ENCODE measurements at regions not wholly inside any gene's neighbourhood (a gene's known extent, or its start where the extent isn't known, plus 50 kb on each side); places are given as distances from the start of the nearest gene placed in this dataset.
"Not testable (repeated sequence)": the region's sequence is repeated elsewhere in the genome, so short reads cannot be mapped to it uniquely, and the experiment has no call there.

GRCh38 chr6:137305691-137306090 lies 86.5 kb upstream of the IFNGR1 start:
- WGBS (ENCODE audit: extremely low coverage, insufficient coverage, low lambda C conversion rate): no CpG with 5 or more reads among the region's 2 CpGs
- DNase-seq: no peak

DNA sequence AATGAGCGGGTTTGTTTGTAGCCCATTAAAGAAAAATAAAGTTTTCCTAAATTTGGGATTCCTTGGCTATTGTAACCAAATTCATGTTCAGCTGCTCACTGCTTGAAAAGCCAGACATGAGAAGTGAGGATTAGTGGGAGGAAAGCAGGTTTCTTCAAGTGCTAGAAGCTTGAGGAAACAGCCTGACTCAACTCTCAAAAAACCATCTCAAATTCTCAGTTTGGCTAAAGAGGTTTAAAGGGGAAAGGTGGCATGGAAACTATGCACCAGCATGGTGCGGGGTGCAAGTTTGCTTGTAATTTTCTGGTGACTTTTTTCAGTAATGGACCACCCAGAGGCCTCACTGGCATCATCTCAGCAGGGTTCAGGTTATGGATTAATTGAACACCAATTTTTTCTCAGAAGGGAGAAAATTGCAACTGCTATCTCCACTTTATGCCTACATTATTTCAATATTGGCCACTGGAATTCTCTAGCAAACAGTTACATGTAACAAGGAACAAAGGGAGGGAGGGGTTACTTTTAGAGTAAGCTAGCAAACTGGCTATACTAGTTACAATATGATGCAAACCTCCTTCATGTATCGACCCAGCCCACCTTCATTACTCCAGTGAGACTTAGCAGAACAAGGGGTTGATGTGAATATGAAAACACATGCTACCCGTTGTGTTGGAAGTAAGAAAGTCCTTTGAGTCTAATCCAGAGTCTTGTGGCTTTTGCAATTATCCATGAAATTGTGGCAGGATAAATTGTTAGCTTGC lies 85.0 kb upstream of the IFNGR1 start:
- Histone ChIP-seq H3K4me2 (ENCODE audit: low read length) (no peak overlapping the region), H3K4ac (ENCODE audit: low read depth, low read length) (no peak overlapping the region), H3K79me1 (ENCODE audit: low read length) (no peaks in the 10 kb centered on the region), H2BK15ac (replicated peaks; ENCODE audit: low read depth) (no peak overlapping the region), H3K4me3 (ENCODE audit: low read length) (no peak overlapping the region), H3K79me2 (ENCODE audit: control insufficient read depth, insufficient read depth, low read length) (no peaks in the 10 kb centered on the region), H3K9ac (ENCODE audit: low read length) (no peak overlapping the region), H2AK5ac (ENCODE audit: low read length) (no peak overlapping the region), H3K27me3 (ENCODE audit: insufficient read depth, low read length, poor library complexity) (no peaks in the 10 kb centered on the region), H3K27ac (ENCODE audit: low read depth, low read length) (no peak overlapping the region), H2BK120ac (ENCODE audit: low read depth, low read length) (no peak overlapping the region), H3K56ac (ENCODE audit: low read length) (no peak overlapping the region), H4K8ac (ENCODE audit: low read depth, low read length) (no peak overlapping the region), H3K36me3 (ENCODE audit: control insufficient read depth, insufficient read depth, low read length) (no peaks in the 10 kb centered on the region), H4K5ac (ENCODE audit: low read length) (no peak overlapping the region), H3K23ac (ENCODE audit: low read length) (no peak overlapping the region), H2BK5ac (ENCODE audit: low read length) (no peak overlapping the region), H3K18ac (ENCODE audit: low read length) (no peak overlapping the region), H3K4me1 (ENCODE audit: control insufficient read depth, low read depth, low read length) (no peaks in the 10 kb centered on the region)
- no peak for DNase-seq
- WGBS (ENCODE audit: extremely low coverage, insufficient coverage, low lambda C conversion rate): no CpG with 5 or more reads among the region's 4 CpGs

More at GRCh38 chr6:137305691-137306090, 86.5 kb upstream of the IFNGR1 start:
- H3K27me3 ChIP-seq (ENCODE audit: insufficient read depth, low read length, poor library complexity): no peaks in the 10 kb centered on the region
- H3K56ac ChIP-seq (ENCODE audit: low read length): no peak overlapping the region
- no peak overlapping the region for H2AK5ac ChIP-seq (ENCODE audit: low read length)
- no peak overlapping the region for H3K9ac ChIP-seq (ENCODE audit: low read length)
- H3K4ac ChIP-seq (ENCODE audit: low read depth, low read length): no peak overlapping the region
- no peak overlapping the region for H2BK5ac ChIP-seq (ENCODE audit: low read length)
- no peak overlapping the region for H4K5ac ChIP-seq (ENCODE audit: low read length)
- H3K4me2 ChIP-seq (ENCODE audit: low read length): no peak overlapping the region
- H4K8ac ChIP-seq (ENCODE audit: low read depth, low read length): no peak overlapping the region
- no peaks in the 10 kb centered on the region for H3K4me1 ChIP-seq (ENCODE audit: control insufficient read depth, low read depth, low read length)
- no peak overlapping the region for H3K18ac ChIP-seq (ENCODE audit: low read length)
- H2BK120ac ChIP-seq (ENCODE audit: low read depth, low read length): no peak overlapping the region
- no peak overlapping the region for H3K27ac ChIP-seq (ENCODE audit: low read depth, low read length)
- H3K4me3 ChIP-seq (ENCODE audit: low read length): no peak overlapping the region
- H3K79me2 ChIP-seq (ENCODE audit: control insufficient read depth, insufficient read depth, low read length): no peaks in the 10 kb centered on the region
- H3K36me3 ChIP-seq (ENCODE audit: control insufficient read depth, insufficient read depth, low read length): no peaks in the 10 kb centered on the region
- H3K23ac ChIP-seq (ENCODE audit: low read length): no peak overlapping the region
- H2BK15ac ChIP-seq (replicated peaks; ENCODE audit: low read depth): no peak overlapping the region
- no peaks in the 10 kb centered on the region for H3K79me1 ChIP-seq (ENCODE audit: low read length)

DNA sequence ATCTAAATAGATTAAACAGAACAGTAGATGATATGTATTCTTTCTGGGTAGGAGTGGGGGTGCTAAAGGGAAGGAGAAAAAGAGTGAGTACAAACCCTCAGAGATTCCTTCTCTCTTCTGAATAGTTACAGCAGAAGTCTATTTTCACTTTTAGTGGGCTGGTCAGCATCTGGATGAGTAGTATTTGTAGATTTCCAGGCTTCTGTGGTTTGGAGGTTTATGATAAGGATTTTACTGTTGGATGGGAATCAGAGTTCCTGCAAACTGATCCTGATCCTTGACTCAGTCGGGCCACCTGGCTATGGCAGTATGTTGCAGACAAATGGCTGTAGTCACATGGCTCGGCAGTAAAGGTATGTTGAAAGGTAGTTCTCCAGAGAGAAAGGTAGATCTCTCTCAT lies 84.3 kb upstream of the IFNGR1 start:
- Histone ChIP-seq H3K23ac (ENCODE audit: low read length) (no peak overlapping the region), H3K27ac (ENCODE audit: low read depth, low read length) (no peak overlapping the region), H3K79me2 (ENCODE audit: control insufficient read depth, insufficient read depth, low read length) (no peaks in the 10 kb centered on the region), H3K18ac (ENCODE audit: low read length) (no peak overlapping the region), H3K9ac (ENCODE audit: low read length) (no peak overlapping the region), H2BK15ac (replicated peaks; ENCODE audit: low read depth) (no peak overlapping the region), H3K4ac (ENCODE audit: low read depth, low read length) (no peak overlapping the region), H3K4me2 (ENCODE audit: low read length) (no peak overlapping the region), H4K8ac (ENCODE audit: low read depth, low read length) (no peak overlapping the region), H3K36me3 (ENCODE audit: control insufficient read depth, insufficient read depth, low read length) (no peaks in the 10 kb centered on the region), H4K5ac (ENCODE audit: low read length) (no peak overlapping the region), H3K56ac (ENCODE audit: low read length) (no peak overlapping the region), H2BK5ac (ENCODE audit: low read length) (no peak overlapping the region), H3K4me3 (ENCODE audit: low read length) (no peak overlapping the region), H3K4me1 (ENCODE audit: control insufficient read depth, low read depth, low read length) (no peaks in the 10 kb centered on the region), H3K79me1 (ENCODE audit: low read length) (no peaks in the 10 kb centered on the region), H2BK120ac (ENCODE audit: low read depth, low read length) (no peak overlapping the region), H3K27me3 (ENCODE audit: insufficient read depth, low read length, poor library complexity) (no peaks in the 10 kb centered on the region), H2AK5ac (ENCODE audit: low read length) (no peak overlapping the region)
- WGBS (ENCODE audit: extremely low coverage, insufficient coverage, low lambda C conversion rate): no CpG with 5 or more reads among the region's 2 CpGs
- no peak for DNase-seq

- Histone ChIP-seq H3K79me2 (ENCODE audit: control insufficient read depth, insufficient read depth, low read length) (no peaks in the 10 kb centered on the region), H3K9ac (ENCODE audit: low read length) (no peak overlapping the region), H3K18ac (ENCODE audit: low read length) (no peak overlapping the region), H2AK5ac (ENCODE audit: low read length) (no peak overlapping the region), H4K5ac (ENCODE audit: low read length) (no peak overlapping the region), H3K27ac (ENCODE audit: low read depth, low read length) (no peak overlapping the region), H3K79me1 (ENCODE audit: low read length) (no peaks in the 10 kb centered on the region), H3K36me3 (ENCODE audit: control insufficient read depth, insufficient read depth, low read length) (no peaks in the 10 kb centered on the region), H3K4ac (ENCODE audit: low read depth, low read length) (no peak overlapping the region), H4K8ac (ENCODE audit: low read depth, low read length) (no peak overlapping the region), H3K56ac (ENCODE audit: low read length) (no peak overlapping the region), H3K23ac (ENCODE audit: low read length) (no peak overlapping the region), H3K27me3 (ENCODE audit: insufficient read depth, low read length, poor library complexity) (no peaks in the 10 kb centered on the region), H3K4me2 (ENCODE audit: low read length) (no peak overlapping the region), H2BK5ac (ENCODE audit: low read length) (no peak overlapping the region), H2BK120ac (ENCODE audit: low read depth, low read length) (no peak overlapping the region), H3K4me1 (ENCODE audit: control insufficient read depth, low read depth, low read length) (peaks cover 2% of the 10 kb centered on the region), H3K4me3 (ENCODE audit: low read length) (no peak overlapping the region), H2BK15ac (replicated peaks; ENCODE audit: low read depth) (no peak overlapping the region)
- WGBS (ENCODE audit: extremely low coverage, insufficient coverage, low lambda C conversion rate): no CpG with 5 or more reads among the region's 3 CpGs
- no peak for DNase-seq
Measured at GRCh38 chr6:137299681-137300080, 80.5 kb upstream of the IFNGR1 start.

- Histone ChIP-seq H3K18ac (ENCODE audit: low read length) (no peak overlapping the region), H2AK5ac (ENCODE audit: low read length) (no peak overlapping the region), H4K5ac (ENCODE audit: low read length) (no peak overlapping the region), H2BK5ac (ENCODE audit: low read length) (no peak overlapping the region), H2BK15ac (replicated peaks; ENCODE audit: low read depth) (no peak overlapping the region), H3K4me2 (ENCODE audit: low read length) (no peak overlapping the region), H4K8ac (ENCODE audit: low read depth, low read length) (no peak overlapping the region), H2BK120ac (ENCODE audit: low read depth, low read length) (no peak overlapping the region), H3K9ac (ENCODE audit: low read length) (no peak overlapping the region), H3K27ac (ENCODE audit: low read depth, low read length) (no peak overlapping the region), H3K79me2 (ENCODE audit: control insufficient read depth, insufficient read depth, low read length) (no peaks in the 10 kb centered on the region), H3K79me1 (ENCODE audit: low read length) (no peaks in the 10 kb centered on the region), H3K23ac (ENCODE audit: low read length) (no peak overlapping the region), H3K4me3 (ENCODE audit: low read length) (no peak overlapping the region), H3K36me3 (ENCODE audit: control insufficient read depth, insufficient read depth, low read length) (no peaks in the 10 kb centered on the region), H3K56ac (ENCODE audit: low read length) (peak overlapping the region; percentile 1), H3K27me3 (ENCODE audit: insufficient read depth, low read length, poor library complexity) (no peaks in the 10 kb centered on the region), H3K4me1 (ENCODE audit: control insufficient read depth, low read depth, low read length) (peaks cover 2% of the 10 kb centered on the region), H3K4ac (ENCODE audit: low read depth, low read length) (no peak overlapping the region)
- peak; percentile 95 for DNase-seq
- WGBS (ENCODE audit: extremely low coverage, insufficient coverage, low lambda C conversion rate): no CpG with 5 or more reads among the region's 5 CpGs
Measured at GRCh38 chr6:137297887-137298286, 78.7 kb upstream of the IFNGR1 start.

DNA sequence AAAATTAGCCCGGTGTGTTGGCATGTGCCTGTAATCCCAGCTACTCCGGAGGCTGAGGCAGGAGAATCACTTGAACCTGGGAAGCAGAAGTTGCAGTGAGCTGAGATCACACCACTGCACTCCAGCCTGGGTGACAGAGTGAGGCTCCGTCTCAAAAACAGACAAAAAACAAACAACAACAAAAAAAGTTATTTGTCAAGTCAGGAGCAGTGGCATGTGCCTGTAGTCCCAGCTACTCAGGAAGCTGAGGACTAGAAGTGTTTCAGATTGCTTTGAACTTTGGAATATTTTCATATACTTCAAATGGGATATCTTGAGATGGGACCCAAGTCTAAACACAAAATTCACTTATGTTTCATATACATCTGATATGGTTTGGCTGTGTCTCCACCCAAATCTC lies 73.1 kb upstream of the IFNGR1 start:
- not testable (repeated sequence) for H3K36me3 ChIP-seq (ENCODE audit: control insufficient read depth, insufficient read depth, low read length); DNase-seq; H3K27me3 ChIP-seq (ENCODE audit: insufficient read depth, low read length, poor library complexity); H2AK5ac ChIP-seq (ENCODE audit: low read length); H3K18ac ChIP-seq (ENCODE audit: low read length); H3K56ac ChIP-seq (ENCODE audit: low read length); H2BK5ac ChIP-seq (ENCODE audit: low read length); H3K4ac ChIP-seq (ENCODE audit: low read depth, low read length); H3K27ac ChIP-seq (ENCODE audit: low read depth, low read length); H3K79me1 ChIP-seq (ENCODE audit: low read length); H3K4me3 ChIP-seq (ENCODE audit: low read length); H3K9ac ChIP-seq (ENCODE audit: low read length); H2BK15ac ChIP-seq (replicated peaks; ENCODE audit: low read depth); H3K79me2 ChIP-seq (ENCODE audit: control insufficient read depth, insufficient read depth, low read length); H3K23ac ChIP-seq (ENCODE audit: low read length); H3K4me2 ChIP-seq (ENCODE audit: low read length); H3K4me1 ChIP-seq (ENCODE audit: control insufficient read depth, low read depth, low read length); H4K5ac ChIP-seq (ENCODE audit: low read length); H4K8ac ChIP-seq (ENCODE audit: low read depth, low read length); H2BK120ac ChIP-seq (ENCODE audit: low read depth, low read length)
- no CpG with 5 or more reads among the region's 3 CpGs for WGBS (ENCODE audit: extremely low coverage, insufficient coverage, low lambda C conversion rate)

Measured in mesendoderm (in vitro differentiated cells).